Ishikawa (cell line): ENCODE measurements at regions not wholly inside any gene's neighbourhood (a gene's known extent, or its start where the extent isn't known, plus 50 kb on each side); places are given as distances from the start of the nearest gene placed in this dataset.

ENCODE experiments used
- CEBPB ChIP-seq: IDR thresholded peaks from 2 replicates; pipeline ENCODE4 v1.6.1; 2012
- CREB1 ChIP-seq: IDR thresholded peaks from 2 replicates; pipeline ENCODE4 v1.6.1; 2012; ENCODE audit warnings: low read depth
- EGR1 ChIP-seq: IDR thresholded peaks from 2 replicates; pipeline ENCODE4 v1.6.1; 2012
- EP300 ChIP-seq: IDR thresholded peaks from 2 replicates; pipeline ENCODE4 v1.6.1; 2012; ENCODE audit warnings: borderline replicate concordance
- FOXM1 ChIP-seq: IDR thresholded peaks from 2 replicates; pipeline ENCODE4 v1.6.1; 2012; ENCODE audit warnings: low read depth, borderline replicate concordance
- MAX ChIP-seq: IDR thresholded peaks from 2 replicates; pipeline ENCODE4 v1.6.1; 2012
- NFIC ChIP-seq: IDR thresholded peaks from 2 replicates; pipeline ENCODE4 v1.6.1; 2012
- RAD21 ChIP-seq: IDR thresholded peaks from 2 replicates; pipeline ENCODE4 v1.6.1; 2012; ENCODE audit warnings: low read depth
- REST ChIP-seq: IDR thresholded peaks from 2 replicates; pipeline ENCODE4 v1.6.1; 2012; ENCODE audit warnings: low read depth, mild to moderate bottlenecking
- TAF1 ChIP-seq: IDR thresholded peaks from 2 replicates; pipeline ENCODE4 v1.6.1; 2012; ENCODE audit warnings: low read depth, mild to moderate bottlenecking
- TCF12 ChIP-seq: IDR thresholded peaks from 2 replicates; pipeline ENCODE4 v1.6.1; 2012; ENCODE audit warnings: low read depth
- TEAD4 ChIP-seq: IDR thresholded peaks from 2 replicates; pipeline ENCODE4 v1.6.1; 2012
- USF1 ChIP-seq: IDR thresholded peaks from 2 replicates; pipeline ENCODE4 v1.6.1; 2012
- YY1 ChIP-seq: IDR thresholded peaks from 2 replicates; pipeline ENCODE4 v1.6.1; 2012; ENCODE audit warnings: low read depth
- ZBTB7A ChIP-seq: IDR thresholded peaks from 2 replicates; pipeline ENCODE4 v1.6.1; 2012; ENCODE audit warnings: low read depth

- TF ChIP-seq TCF12 (no peak), RAD21 (no peak), MAX (no peak)
Measured at GRCh38 chr3:177553579-177553978, 356.3 kb upstream of the TBL1XR1 start.

GRCh38 chr3:177554895-177555759 is 357.8 kb upstream of the TBL1XR1 start:
- no peak for TF ChIP-seq USF1
- TF ChIP-seq TCF12, result no peak
- no peak for TF ChIP-seq REST
- TF ChIP-seq RAD21, result no peak
- no peak for TF ChIP-seq YY1
- TF ChIP-seq EGR1, result no peak

- TF ChIP-seq EGR1 (no peak), ZBTB7A (no peak), FOXM1 (no peak), NFIC (no peak), TCF12 (no peak), RAD21 (no peak), REST (no peak), YY1 (no peak), CREB1 (no peak), TEAD4 (no peak), TAF1 (no peak), EP300 (no peak), USF1 (no peak)
Measured at GRCh38 chr3:177557548-177557947, 360.3 kb upstream of the TBL1XR1 start.

GRCh38 chr3:177561365-177561764 is 364.1 kb upstream of the TBL1XR1 start:
- TF ChIP-seq EP300 (no peak), TAF1 (no peak)

GRCh38 chr3:177561769-177562392 is 364.6 kb upstream of the TBL1XR1 start:
- TF ChIP-seq CREB1 (no peak), EGR1 (no peak), CEBPB (no peak), YY1 (no peak), MAX (no peak), TCF12 (no peak), ZBTB7A (no peak), REST (no peak), FOXM1 (no peak), TEAD4 (no peak), RAD21 (no peak), EP300 (no peak), NFIC (no peak), USF1 (no peak), TAF1 (no peak)
